ENCODE measurements at regions not wholly inside any gene's neighbourhood (a gene's known extent, or its start where the extent isn't known, plus 50 kb on each side); places are given as distances from the start of the nearest gene placed in this dataset.
A peak's percentile ranks its signal among the peaks of the same experiment; 100 is the strongest.

GRCh38 chr18:23355206-23355605, 97.9 kb upstream of the RIOK3 start:
- Histone ChIP-seq H3K27ac (ENCODE audit: low read depth) (no peak overlapping the region), H3K36me3 (ENCODE audit: insufficient read depth) (no peaks in the 10 kb centered on the region), H3K4me3 (ENCODE audit: low read depth, low read length) (no peak overlapping the region), H3K4me1 (ENCODE audit: insufficient read depth) (no peaks in the 10 kb centered on the region)
- WGBS, result 91% methylated on average over 6 of the region's 6 CpGs
- DNase-seq (ENCODE audit: extremely low spot score), result no peak

DNA sequence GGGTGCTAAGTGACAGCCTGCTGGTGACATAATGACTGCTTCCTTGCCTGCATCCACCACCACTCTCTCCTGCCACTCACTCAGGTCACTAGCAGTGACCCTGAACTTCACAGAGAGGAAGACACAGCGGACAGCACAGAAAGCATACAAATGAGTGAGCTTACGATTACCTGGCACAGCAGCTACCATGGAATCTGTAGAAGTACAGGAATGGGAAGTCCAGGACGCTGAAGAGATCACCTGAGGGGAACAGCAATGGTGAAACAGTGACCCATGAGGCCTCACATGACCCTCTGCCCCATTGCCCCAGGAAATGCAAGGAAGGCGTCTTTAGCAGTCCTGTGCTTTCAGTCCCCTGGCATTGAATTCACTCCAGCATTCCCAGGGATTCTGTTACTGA, 96.7 kb upstream of the RIOK3 start:
- Histone ChIP-seq H3K36me3 (ENCODE audit: insufficient read depth) (no peaks in the 10 kb centered on the region), H3K27ac (ENCODE audit: low read depth) (no peak overlapping the region), H3K4me1 (ENCODE audit: insufficient read depth) (no peaks in the 10 kb centered on the region), H3K4me3 (ENCODE audit: low read depth, low read length) (no peak overlapping the region)
- DNase-seq (ENCODE audit: extremely low spot score), result no peak
- WGBS, result 92% methylated on average over 4 of the region's 4 CpGs

DNA sequence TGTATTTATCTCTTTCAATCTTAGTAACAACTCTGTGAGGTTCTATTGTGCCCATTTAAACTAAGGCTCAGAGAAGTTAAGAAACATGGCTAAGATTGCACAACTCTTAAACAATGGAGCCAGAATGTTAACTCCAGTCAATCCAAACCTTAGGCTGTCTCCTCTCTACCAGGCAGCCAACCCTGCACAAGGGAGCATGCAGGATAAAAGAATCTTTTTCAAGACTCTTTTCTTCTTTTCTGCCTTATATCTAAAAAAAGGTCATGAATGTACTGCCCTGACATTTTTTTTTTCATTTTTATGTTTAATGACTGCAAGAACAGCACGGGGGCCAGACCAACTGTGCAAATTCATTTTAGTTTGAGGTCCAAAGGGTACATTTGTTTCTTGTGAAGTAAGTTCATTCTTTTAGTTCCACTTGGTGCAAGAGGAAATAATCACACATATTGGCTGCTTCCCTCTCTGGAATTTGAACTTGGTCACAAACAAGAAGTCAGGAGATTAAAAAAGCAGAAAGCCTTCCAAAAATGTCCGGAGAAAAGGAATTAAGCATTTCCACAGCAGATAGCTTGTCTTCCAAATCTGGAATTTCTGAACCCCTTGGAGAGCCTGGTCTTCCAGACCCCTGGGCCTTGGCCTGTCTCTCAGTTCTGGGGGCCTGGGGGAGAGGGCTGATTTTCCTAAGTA, 96.0 kb upstream of the RIOK3 start:
- no peak overlapping the region for H3K27ac ChIP-seq (ENCODE audit: low read depth)
- 37% methylated on average over 2 of the region's 2 CpGs for WGBS
- H3K4me1 ChIP-seq (ENCODE audit: insufficient read depth), result no peaks in the 10 kb centered on the region
- no peak for DNase-seq (ENCODE audit: extremely low spot score)
- no peaks in the 10 kb centered on the region for H3K36me3 ChIP-seq (ENCODE audit: insufficient read depth)
- H3K4me3 ChIP-seq (ENCODE audit: low read depth, low read length), result no peak overlapping the region

DNA sequence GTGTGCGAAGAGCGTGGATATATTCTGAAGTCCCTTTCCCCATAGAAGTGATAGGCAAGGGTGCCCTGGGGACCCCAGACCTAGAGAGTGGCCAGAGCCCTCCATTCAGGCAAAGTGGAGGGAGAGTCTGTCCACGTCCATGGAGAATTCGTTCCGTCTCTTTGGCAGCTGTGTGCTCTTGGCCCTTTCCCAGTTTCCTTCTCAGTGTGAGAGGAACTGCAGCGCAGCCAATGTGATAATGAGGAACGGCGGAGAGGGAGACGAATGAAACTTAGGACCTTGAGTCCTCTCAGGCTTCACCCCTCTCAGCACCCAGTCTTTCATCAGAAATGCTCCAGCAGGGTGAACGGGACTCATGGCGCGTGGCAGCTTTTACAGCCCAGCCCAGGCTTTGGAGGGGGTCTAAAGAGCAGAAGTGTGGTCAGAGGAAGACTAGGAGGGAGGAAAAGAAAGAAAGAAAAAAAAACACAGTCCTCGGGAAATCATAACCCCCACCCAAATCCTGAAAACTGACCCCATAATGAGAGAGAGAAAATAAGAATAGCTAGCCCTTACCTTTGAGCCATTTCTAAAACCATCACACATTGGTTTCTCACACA, 95.0 kb upstream of the RIOK3 start:
- no peaks in the 10 kb centered on the region for H3K4me1 ChIP-seq (ENCODE audit: insufficient read depth)
- no peak overlapping the region for H3K4me3 ChIP-seq (ENCODE audit: low read depth, low read length)
- H3K36me3 ChIP-seq (ENCODE audit: insufficient read depth), result no peaks in the 10 kb centered on the region
- 38% methylated on average over 13 of the region's 13 CpGs for WGBS
- no peak for DNase-seq (ENCODE audit: extremely low spot score)
- no peak overlapping the region for H3K27ac ChIP-seq (ENCODE audit: low read depth)

DNA sequence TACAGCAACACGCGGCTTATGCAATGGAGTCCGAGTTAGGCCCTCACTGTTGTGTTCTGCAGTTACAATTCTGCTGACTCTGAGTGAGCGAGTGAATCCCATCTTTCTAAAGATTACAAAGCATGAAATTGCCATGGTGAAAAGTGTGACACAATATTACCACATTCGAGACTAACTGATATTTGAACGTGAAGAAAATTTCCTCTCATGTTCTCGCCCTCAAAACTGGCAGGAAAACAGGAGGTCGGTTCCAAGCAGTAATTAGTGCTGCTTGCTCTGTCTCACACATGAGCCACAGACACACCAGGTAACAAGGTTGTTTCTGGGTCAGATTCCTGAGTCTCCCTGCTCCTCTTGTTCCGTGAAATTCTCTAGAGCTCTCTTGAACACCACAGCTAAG, 93.7 kb upstream of the RIOK3 start:
- no peaks in the 10 kb centered on the region for H3K4me1 ChIP-seq (ENCODE audit: insufficient read depth)
- no peaks in the 10 kb centered on the region for H3K36me3 ChIP-seq (ENCODE audit: insufficient read depth)
- no peak for DNase-seq (ENCODE audit: extremely low spot score)
- H3K27ac ChIP-seq (ENCODE audit: low read depth), result no peak overlapping the region
- no peak overlapping the region for H3K4me3 ChIP-seq (ENCODE audit: low read depth, low read length)
- WGBS, result 95% methylated on average over 9 of the region's 9 CpGs

- Histone ChIP-seq H3K27ac (ENCODE audit: low read depth) (no peak overlapping the region), H3K36me3 (ENCODE audit: insufficient read depth) (no peaks in the 10 kb centered on the region), H3K4me3 (ENCODE audit: low read depth, low read length) (no peak overlapping the region), H3K4me1 (ENCODE audit: insufficient read depth) (no peaks in the 10 kb centered on the region)
- no peak for DNase-seq (ENCODE audit: extremely low spot score)
- 94% methylated on average over 6 of the region's 6 CpGs for WGBS
These were observed 89.1 kb upstream of the RIOK3 start for GRCh38 chr18:23363865-23364570.

DNA sequence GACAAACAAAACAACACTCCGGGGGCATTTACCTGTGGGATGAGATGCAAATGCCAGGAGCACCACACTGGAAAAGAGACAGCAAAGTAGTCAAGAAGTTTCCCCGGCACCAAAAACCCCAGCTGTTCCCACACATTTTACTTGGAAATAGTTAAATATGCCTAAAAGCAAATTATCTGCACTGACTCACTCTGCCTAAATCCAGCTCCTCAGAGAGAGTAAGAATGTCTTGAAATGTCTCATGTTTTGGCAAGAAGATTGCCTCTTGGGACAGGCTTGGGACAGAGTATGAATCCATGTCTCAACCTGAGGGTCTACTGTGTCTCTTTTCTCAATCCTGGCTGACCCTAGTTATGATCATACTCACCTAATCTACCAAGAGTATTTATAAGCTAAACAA, 87.5 kb upstream of the RIOK3 start:
- WGBS, result 58% methylated on average over 2 of the region's 2 CpGs
- H3K4me3 ChIP-seq (ENCODE audit: low read depth, low read length), result no peak overlapping the region
- H3K27ac ChIP-seq (ENCODE audit: low read depth), result no peak overlapping the region
- no peaks in the 10 kb centered on the region for H3K4me1 ChIP-seq (ENCODE audit: insufficient read depth)
- no peaks in the 10 kb centered on the region for H3K36me3 ChIP-seq (ENCODE audit: insufficient read depth)
- DNase-seq (ENCODE audit: extremely low spot score), result no peak

DNA sequence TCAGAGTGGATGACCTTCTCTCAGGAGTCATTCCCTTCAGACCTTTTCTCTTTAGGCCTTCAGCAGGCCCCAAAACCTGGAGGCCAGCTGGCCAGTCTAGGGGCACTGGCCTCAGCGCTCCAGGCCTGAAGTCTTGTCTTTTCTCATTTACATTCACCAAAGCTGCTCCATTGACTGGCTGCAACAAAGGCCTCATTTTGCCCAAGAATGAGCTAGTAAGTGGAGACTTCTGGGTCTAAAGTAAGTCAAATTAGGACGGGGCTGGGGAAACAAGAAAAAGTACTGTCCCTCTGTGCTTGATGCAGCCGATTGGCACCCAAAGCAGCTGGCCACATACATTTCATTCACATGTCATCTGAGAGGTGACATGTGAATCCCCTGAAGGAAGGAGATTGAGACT, 83.8 kb upstream of the RIOK3 start:
- Histone ChIP-seq H3K4me1 (ENCODE audit: insufficient read depth) (no peaks in the 10 kb centered on the region), H3K4me3 (ENCODE audit: low read depth, low read length) (no peak overlapping the region), H3K27ac (ENCODE audit: low read depth) (no peak overlapping the region), H3K36me3 (ENCODE audit: insufficient read depth) (no peaks in the 10 kb centered on the region)
- 75% methylated on average over 3 of the region's 3 CpGs for WGBS
- no peak for DNase-seq (ENCODE audit: extremely low spot score)

GRCh38 chr18:23373570-23373969, 79.5 kb upstream of the RIOK3 start:
- H3K36me3 ChIP-seq (ENCODE audit: insufficient read depth), result no peaks in the 10 kb centered on the region
- no peak overlapping the region for H3K27ac ChIP-seq (ENCODE audit: low read depth)
- H3K4me1 ChIP-seq (ENCODE audit: insufficient read depth), result no peaks in the 10 kb centered on the region
- WGBS, result 85% methylated on average over 3 of the region's 3 CpGs
- no peak for DNase-seq (ENCODE audit: extremely low spot score)
- no peak overlapping the region for H3K4me3 ChIP-seq (ENCODE audit: low read depth, low read length)

DNA sequence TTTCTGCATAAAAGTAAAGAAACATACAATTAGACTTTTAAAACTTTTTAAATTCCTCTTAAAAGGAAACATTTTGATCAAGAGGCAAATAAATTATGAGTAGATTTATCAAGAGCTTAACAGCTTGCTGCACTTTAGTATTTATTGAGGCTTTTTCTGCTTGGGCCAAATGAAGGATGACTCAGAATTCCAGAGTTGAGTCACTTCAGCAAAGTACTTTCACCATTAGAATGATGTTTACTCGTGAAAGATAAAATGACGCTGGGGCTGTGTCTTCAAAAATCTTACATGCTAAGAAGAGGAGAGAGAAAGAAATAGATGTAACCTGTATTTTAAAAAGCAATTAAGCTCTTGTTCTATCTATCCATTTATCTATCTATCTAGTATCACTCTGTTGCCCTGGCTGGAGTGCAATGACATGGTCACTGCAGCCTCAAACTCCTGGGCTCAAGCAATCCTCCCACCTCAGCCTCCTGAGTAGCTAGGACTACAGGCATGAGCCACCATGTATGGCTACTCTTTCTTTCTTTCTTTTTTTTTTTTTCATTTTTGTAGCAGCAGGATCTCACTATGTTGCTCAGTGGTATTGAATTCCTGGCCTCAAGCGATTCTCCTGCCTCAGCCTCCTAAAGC, 75.3 kb upstream of the RIOK3 start:
- peak overlapping the region; percentile 60 for H3K27ac ChIP-seq (ENCODE audit: low read depth)
- DNase-seq (ENCODE audit: extremely low spot score), result no peak
- no peaks in the 10 kb centered on the region for H3K4me1 ChIP-seq (ENCODE audit: insufficient read depth)
- H3K36me3 ChIP-seq (ENCODE audit: insufficient read depth), result no peaks in the 10 kb centered on the region
- H3K4me3 ChIP-seq (ENCODE audit: low read depth, low read length), result no peak overlapping the region
- 23% methylated on average over 3 of the region's 3 CpGs for WGBS

DNA sequence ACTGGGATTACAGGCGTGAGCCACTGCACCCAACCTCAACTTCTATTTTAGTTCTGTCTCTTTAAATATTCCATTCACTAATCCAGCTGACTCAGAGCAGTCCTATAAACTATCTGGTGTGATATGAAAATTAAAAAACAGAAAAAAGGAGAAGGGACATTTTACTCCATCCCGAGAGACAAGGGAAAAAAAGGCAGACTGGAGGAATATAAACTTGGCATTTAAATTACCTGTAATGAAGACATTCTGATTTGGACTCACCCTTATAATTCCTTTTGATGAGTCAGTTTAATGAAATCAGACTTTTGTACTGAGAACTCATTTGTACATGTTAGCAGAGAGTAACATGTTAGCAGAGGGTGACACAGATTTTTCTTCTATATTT, 74.8 kb upstream of the RIOK3 start:
- DNase-seq (ENCODE audit: extremely low spot score), result no peak
- no peak overlapping the region for H3K4me3 ChIP-seq (ENCODE audit: low read depth, low read length)
- 28% methylated on average over 2 of the region's 2 CpGs for WGBS
- H3K36me3 ChIP-seq (ENCODE audit: insufficient read depth), result no peaks in the 10 kb centered on the region
- peak overlapping the region; percentile 60 for H3K27ac ChIP-seq (ENCODE audit: low read depth)
- no peaks in the 10 kb centered on the region for H3K4me1 ChIP-seq (ENCODE audit: insufficient read depth)

DNA sequence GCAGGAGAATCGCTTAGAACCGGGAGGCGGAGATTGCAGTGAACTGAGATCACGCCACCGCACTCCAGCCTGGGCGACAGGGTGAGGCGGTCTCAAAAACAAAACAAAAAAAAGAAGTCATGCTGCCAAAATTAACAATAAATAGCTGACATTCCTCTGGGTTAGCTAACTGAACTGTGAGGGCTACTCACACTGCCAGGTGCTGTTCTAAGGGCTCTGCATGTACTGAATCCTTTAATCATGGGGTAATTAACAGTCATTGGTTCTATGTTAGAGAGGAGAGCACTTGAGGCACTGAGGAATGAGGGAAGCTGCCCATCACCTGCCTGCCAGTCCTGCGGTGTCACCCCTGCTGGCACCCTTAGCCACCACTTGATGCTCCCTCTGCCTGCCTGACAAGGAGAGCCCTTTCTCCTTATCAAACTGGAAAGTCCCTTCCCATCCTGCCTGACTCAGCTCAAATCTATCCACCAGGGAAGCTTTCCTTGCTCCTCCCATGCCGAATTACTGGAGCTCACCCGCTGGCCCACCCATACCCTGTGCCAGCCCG, 73.0 kb upstream of the RIOK3 start:
- H3K36me3 ChIP-seq (ENCODE audit: insufficient read depth), result no peaks in the 10 kb centered on the region
- no peak overlapping the region for H3K4me3 ChIP-seq (ENCODE audit: low read depth, low read length)
- DNase-seq (ENCODE audit: extremely low spot score), result no peak
- WGBS, result 88% methylated on average over 11 of the region's 11 CpGs
- H3K4me1 ChIP-seq (ENCODE audit: insufficient read depth), result no peaks in the 10 kb centered on the region
- H3K27ac ChIP-seq (ENCODE audit: low read depth), result no peak overlapping the region

DNA sequence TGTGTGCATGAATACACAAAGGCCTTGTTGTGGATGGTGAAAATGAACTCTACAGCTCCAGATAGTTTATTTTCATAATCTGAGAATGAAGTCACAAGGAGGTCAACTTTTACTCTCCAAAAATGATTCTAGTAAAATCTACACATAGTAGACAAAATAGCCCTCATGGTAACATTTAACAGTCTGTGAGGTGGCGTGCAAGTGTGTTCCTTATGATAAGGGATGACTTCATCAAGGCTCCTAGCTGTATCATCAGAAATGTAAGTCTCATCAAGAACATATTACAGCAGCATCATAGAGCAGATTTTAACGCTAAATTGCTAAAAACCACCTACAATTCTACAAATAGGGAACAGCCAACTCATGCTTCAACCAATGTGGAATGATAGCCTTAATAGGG, 72.3 kb upstream of the RIOK3 start:
- Histone ChIP-seq H3K27ac (ENCODE audit: low read depth) (no peak overlapping the region), H3K36me3 (ENCODE audit: insufficient read depth) (no peaks in the 10 kb centered on the region), H3K4me1 (ENCODE audit: insufficient read depth) (no peaks in the 10 kb centered on the region), H3K4me3 (ENCODE audit: low read depth, low read length) (no peak overlapping the region)
- DNase-seq (ENCODE audit: extremely low spot score), result no peak
- WGBS, result 85% methylated on average over 2 of the region's 2 CpGs

- DNase-seq (ENCODE audit: extremely low spot score), result no peak
- H3K27ac ChIP-seq (ENCODE audit: low read depth), result no peak overlapping the region
- no peaks in the 10 kb centered on the region for H3K4me1 ChIP-seq (ENCODE audit: insufficient read depth)
- H3K36me3 ChIP-seq (ENCODE audit: insufficient read depth), result no peaks in the 10 kb centered on the region
- H3K4me3 ChIP-seq (ENCODE audit: low read depth, low read length), result no peak overlapping the region
- 81% methylated on average over 7 of the region's 7 CpGs for WGBS
These were observed 69.6 kb upstream of the RIOK3 start for GRCh38 chr18:23383494-23383893.

Data from urinary bladder (tissue), 3 donors.